ENCODE measurements at regions not wholly inside any gene's neighbourhood (a gene's known extent, or its start where the extent isn't known, plus 50 kb on each side); places are given as distances from the start of the nearest gene placed in this dataset.

GRCh38 chr17:72579990-72580320 lies 459.1 kb downstream of the SOX9 start:
- H3K36me3 ChIP-seq (ENCODE audit: insufficient read depth, low read length) = no peaks in the 10 kb centered on the region
- TF ChIP-seq POLR2AphosphoS5 (IDR thresholded peaks at IDR 0.05; ENCODE audit: borderline replicate concordance, low read depth, low read length) = no peak
- no peak for TF ChIP-seq FOXP2 (optimal IDR thresholded peaks at IDR 0.05; ENCODE audit: control extremely low read depth, extremely low read length, insufficient read depth)
- TF ChIP-seq EZH2 (IDR thresholded peaks at IDR 0.05) = no peak
- no peak overlapping the region for H3K4me3 ChIP-seq
- H3K9ac ChIP-seq (ENCODE audit: insufficient read length) = no peak overlapping the region
- DNase-seq (ENCODE audit: low read depth, low spot score) = no peak
- H3K9me3 ChIP-seq (ENCODE audit: low read depth, low read length) = no peaks in the 10 kb centered on the region
- H3K27ac ChIP-seq = no peak overlapping the region

- no peak overlapping the region for H3K4me3 ChIP-seq
- H3K27ac ChIP-seq = no peak overlapping the region
Observed at GRCh38 chr17:72580321-72581127, 459.7 kb downstream of the SOX9 start.

GRCh38 chr17:72587156-72587555 lies 466.3 kb downstream of the SOX9 start:
- TF ChIP-seq EZH2 (IDR thresholded peaks at IDR 0.05) (no peak), POLR2AphosphoS5 (IDR thresholded peaks at IDR 0.05; ENCODE audit: borderline replicate concordance, low read depth, low read length) (no peak), FOXP2 (optimal IDR thresholded peaks at IDR 0.05; ENCODE audit: control extremely low read depth, extremely low read length, insufficient read depth) (no peak)
- H3K9ac ChIP-seq (ENCODE audit: insufficient read length) = no peak overlapping the region
- H3K27ac ChIP-seq = no peak overlapping the region
- no peaks in the 10 kb centered on the region for H3K36me3 ChIP-seq (ENCODE audit: insufficient read depth, low read length)
- no peaks in the 10 kb centered on the region for H3K9me3 ChIP-seq (ENCODE audit: low read depth, low read length)
- H3K4me3 ChIP-seq = no peak overlapping the region
- DNase-seq (ENCODE audit: low read depth, low spot score) = no peak

More at GRCh38 chr17:72580321-72581127, 459.7 kb downstream of the SOX9 start:
- no peak overlapping the region for H3K9ac ChIP-seq (ENCODE audit: insufficient read length)
- no peaks in the 10 kb centered on the region for H3K36me3 ChIP-seq (ENCODE audit: insufficient read depth, low read length)
- no peak for TF ChIP-seq EZH2 (IDR thresholded peaks at IDR 0.05)
- TF ChIP-seq POLR2AphosphoS5 (IDR thresholded peaks at IDR 0.05; ENCODE audit: borderline replicate concordance, low read depth, low read length) = no peak
- no peak for TF ChIP-seq FOXP2 (optimal IDR thresholded peaks at IDR 0.05; ENCODE audit: control extremely low read depth, extremely low read length, insufficient read depth)
- no peak for DNase-seq (ENCODE audit: low read depth, low spot score)
- H3K9me3 ChIP-seq (ENCODE audit: low read depth, low read length) = no peaks in the 10 kb centered on the region

GRCh38 chr17:72587773-72588511 lies 467.1 kb downstream of the SOX9 start:
- no peak for DNase-seq (ENCODE audit: low read depth, low spot score)
- TF ChIP-seq FOXP2 (optimal IDR thresholded peaks at IDR 0.05; ENCODE audit: control extremely low read depth, extremely low read length, insufficient read depth) (no peak), POLR2AphosphoS5 (IDR thresholded peaks at IDR 0.05; ENCODE audit: borderline replicate concordance, low read depth, low read length) (no peak), EZH2 (IDR thresholded peaks at IDR 0.05) (no peak)
- no peaks in the 10 kb centered on the region for H3K36me3 ChIP-seq (ENCODE audit: insufficient read depth, low read length)
- no peak overlapping the region for H3K4me3 ChIP-seq
- no peak overlapping the region for H3K27ac ChIP-seq
- no peaks in the 10 kb centered on the region for H3K9me3 ChIP-seq (ENCODE audit: low read depth, low read length)
- H3K9ac ChIP-seq (ENCODE audit: insufficient read length) = no peak overlapping the region

DNA sequence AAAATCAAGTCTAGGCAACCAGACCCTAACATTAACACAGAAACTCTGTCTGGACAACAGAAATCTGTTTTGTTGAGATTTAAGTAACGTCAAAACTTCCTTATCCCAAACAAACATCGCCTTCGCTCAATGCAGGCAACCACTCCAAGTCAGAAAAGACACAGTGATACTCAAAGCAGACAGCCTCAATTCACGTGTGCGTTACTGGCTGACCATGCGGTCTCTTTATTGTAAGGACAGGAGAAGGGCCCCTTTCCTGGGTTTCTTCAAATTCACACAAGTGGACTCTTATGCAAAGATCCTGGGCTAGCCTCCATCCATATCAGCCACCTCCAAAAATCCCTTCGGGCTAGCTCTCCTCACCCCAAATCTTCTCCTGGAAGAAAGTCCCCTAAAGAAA lies 467.7 kb downstream of the SOX9 start:
- Histone ChIP-seq H3K27ac (no peak overlapping the region), H3K9ac (ENCODE audit: insufficient read length) (no peak overlapping the region), H3K36me3 (ENCODE audit: insufficient read depth, low read length) (no peaks in the 10 kb centered on the region), H3K4me3 (no peak overlapping the region), H3K9me3 (ENCODE audit: low read depth, low read length) (no peaks in the 10 kb centered on the region)
- no peak for DNase-seq (ENCODE audit: low read depth, low spot score)
- TF ChIP-seq EZH2 (IDR thresholded peaks at IDR 0.05) (no peak), POLR2AphosphoS5 (IDR thresholded peaks at IDR 0.05; ENCODE audit: borderline replicate concordance, low read depth, low read length) (no peak), FOXP2 (optimal IDR thresholded peaks at IDR 0.05; ENCODE audit: control extremely low read depth, extremely low read length, insufficient read depth) (no peak)

GRCh38 chr17:72588961-72589360 lies 468.1 kb downstream of the SOX9 start:
- no peak overlapping the region for H3K4me3 ChIP-seq
- no peak for DNase-seq (ENCODE audit: low read depth, low spot score)
- H3K27ac ChIP-seq = no peak overlapping the region
- no peak overlapping the region for H3K9ac ChIP-seq (ENCODE audit: insufficient read length)
- TF ChIP-seq FOXP2 (optimal IDR thresholded peaks at IDR 0.05; ENCODE audit: control extremely low read depth, extremely low read length, insufficient read depth) = no peak
- no peak for TF ChIP-seq EZH2 (IDR thresholded peaks at IDR 0.05)
- TF ChIP-seq POLR2AphosphoS5 (IDR thresholded peaks at IDR 0.05; ENCODE audit: borderline replicate concordance, low read depth, low read length) = no peak
- H3K9me3 ChIP-seq (ENCODE audit: low read depth, low read length) = no peaks in the 10 kb centered on the region
- no peaks in the 10 kb centered on the region for H3K36me3 ChIP-seq (ENCODE audit: insufficient read depth, low read length)

GRCh38 chr17:72590382-72590781 lies 469.6 kb downstream of the SOX9 start:
- Histone ChIP-seq H3K9ac (ENCODE audit: insufficient read length) (no peak overlapping the region), H3K27ac (no peak overlapping the region), H3K36me3 (ENCODE audit: insufficient read depth, low read length) (no peaks in the 10 kb centered on the region), H3K4me3 (no peak overlapping the region), H3K9me3 (ENCODE audit: low read depth, low read length) (no peaks in the 10 kb centered on the region)
- TF ChIP-seq EZH2 (IDR thresholded peaks at IDR 0.05) = no peak
- no peak for TF ChIP-seq POLR2AphosphoS5 (IDR thresholded peaks at IDR 0.05; ENCODE audit: borderline replicate concordance, low read depth, low read length)
- TF ChIP-seq FOXP2 (optimal IDR thresholded peaks at IDR 0.05; ENCODE audit: control extremely low read depth, extremely low read length, insufficient read depth) = no peak
- DNase-seq (ENCODE audit: low read depth, low spot score) = no peak

GRCh38 chr17:72590882-72591281 lies 470.1 kb downstream of the SOX9 start:
- no peak overlapping the region for H3K9ac ChIP-seq (ENCODE audit: insufficient read length)
- H3K9me3 ChIP-seq (ENCODE audit: low read depth, low read length) = no peaks in the 10 kb centered on the region
- no peak overlapping the region for H3K27ac ChIP-seq
- DNase-seq (ENCODE audit: low read depth, low spot score) = no peak
- H3K4me3 ChIP-seq = no peak overlapping the region
- TF ChIP-seq EZH2 (IDR thresholded peaks at IDR 0.05) (no peak), POLR2AphosphoS5 (IDR thresholded peaks at IDR 0.05; ENCODE audit: borderline replicate concordance, low read depth, low read length) (no peak), FOXP2 (optimal IDR thresholded peaks at IDR 0.05; ENCODE audit: control extremely low read depth, extremely low read length, insufficient read depth) (no peak)
- no peaks in the 10 kb centered on the region for H3K36me3 ChIP-seq (ENCODE audit: insufficient read depth, low read length)

Measured in SK-N-MC (cell line).